DMS153 treated with DMSO at 0.1 percent for 48 hours (cell line): ENCODE measurements at regions not wholly inside any gene's neighbourhood (a gene's known extent, or its start where the extent isn't known, plus 50 kb on each side); places are given as distances from the start of the nearest gene placed in this dataset.

Experiments
- DNase-seq: peaks from one replicate; lab custom pipeline; 2025; ENCODE audit not compliant: unreplicated experiment; lab: John Stamatoyannopoulos, UW

GRCh38 chr17:79360196-79360595, 250.7 kb downstream of the RBFOX3 start:
- DNase-seq, result no peak

- DNase-seq, result no peak
Measured at GRCh38 chr17:79356839-79357447, 253.9 kb downstream of the RBFOX3 start.

DNA sequence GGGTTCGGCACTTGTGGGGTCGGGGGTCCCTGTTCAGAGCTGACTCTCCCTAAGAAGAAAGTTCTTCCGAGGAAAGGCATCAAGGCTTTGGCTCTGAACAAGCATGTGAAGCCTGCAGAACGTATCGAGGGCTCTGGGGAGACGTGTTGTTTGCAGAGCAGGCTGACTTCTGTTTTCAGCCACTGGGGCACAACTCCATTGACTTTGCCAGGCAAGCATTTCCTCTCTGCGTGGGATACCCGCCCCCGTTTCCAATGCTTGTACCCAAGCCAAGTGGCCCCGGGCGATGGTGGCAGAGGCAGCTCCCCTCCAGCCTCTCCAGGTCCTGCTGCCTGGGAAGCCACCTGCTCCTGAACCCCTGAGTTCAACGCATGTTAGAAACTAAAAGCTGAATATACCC, 255.7 kb downstream of the RBFOX3 start:
- no peak for DNase-seq

DNA sequence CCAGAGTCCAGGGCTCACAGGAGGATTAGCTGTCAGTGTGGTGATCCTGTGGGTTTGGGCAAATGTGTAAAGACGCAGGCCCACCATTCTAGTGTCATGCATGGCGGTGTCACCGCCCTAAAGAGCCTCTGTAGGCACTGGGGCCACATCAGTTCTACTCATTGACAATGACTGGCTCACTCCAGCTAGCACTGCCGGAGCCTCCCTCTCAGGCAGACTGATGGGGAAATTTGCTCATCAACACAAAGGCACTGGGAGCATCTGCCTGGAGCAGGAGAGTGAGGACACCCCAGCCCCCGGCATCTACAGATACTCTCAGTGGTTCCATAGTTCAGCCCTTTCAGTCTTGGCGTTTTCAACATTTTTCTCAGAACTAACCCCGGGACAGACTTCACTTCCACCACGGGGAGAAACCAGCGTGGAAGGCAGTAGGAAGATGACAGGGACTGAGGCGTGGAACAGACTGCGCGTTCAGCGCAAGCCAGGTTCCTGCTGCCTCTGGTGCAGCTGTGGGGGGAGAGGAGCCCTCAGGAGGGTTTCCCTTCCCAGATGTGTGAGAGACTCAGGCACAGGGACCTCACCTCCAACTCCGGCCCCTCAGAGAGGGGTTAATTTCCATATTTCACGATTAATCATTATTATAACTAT, 256.6 kb downstream of the RBFOX3 start:
- no peak for DNase-seq

DNA sequence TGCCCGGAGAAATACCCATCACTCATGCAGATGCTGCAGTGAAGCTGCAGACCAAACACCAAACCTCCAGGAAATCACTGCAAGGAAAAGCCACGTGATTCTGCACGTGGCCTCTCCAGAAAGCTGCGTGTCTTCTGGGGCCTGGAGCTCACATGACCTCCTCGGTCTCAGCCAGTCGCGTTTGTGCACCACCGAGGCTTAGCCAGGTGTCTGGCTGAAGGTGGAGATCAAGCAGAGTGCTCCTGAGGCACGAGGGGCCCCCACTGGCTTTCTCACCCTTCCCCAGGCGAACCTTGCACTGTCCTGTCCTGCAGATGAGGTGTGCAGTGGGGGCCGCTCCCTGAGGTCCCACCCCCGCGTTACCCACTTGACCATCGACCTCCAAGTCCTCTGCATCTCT, 257.3 kb downstream of the RBFOX3 start:
- DNase-seq, result no peak

- no peak for DNase-seq
Measured at GRCh38 chr17:79353016-79353415, 257.8 kb downstream of the RBFOX3 start.

DNA sequence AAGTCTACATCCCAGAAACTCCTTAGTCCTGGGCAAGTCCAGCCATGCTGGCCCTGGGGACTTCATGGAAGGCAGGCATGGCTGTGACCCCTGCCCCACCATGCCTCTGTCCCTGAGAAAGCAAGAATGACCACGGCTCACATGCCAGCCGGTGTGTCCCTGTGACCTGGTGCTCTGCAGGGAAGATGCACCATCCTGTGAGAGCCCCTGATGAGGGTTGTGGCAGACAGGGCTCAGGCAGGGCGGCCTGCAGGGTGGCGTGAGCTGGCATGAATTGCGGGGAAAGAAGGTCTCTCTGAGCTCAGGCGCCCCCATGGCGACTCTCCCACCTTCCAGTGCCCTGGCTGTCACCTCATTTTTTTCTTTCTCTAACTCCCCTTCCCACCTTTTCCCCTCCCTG, 260.3 kb downstream of the RBFOX3 start:
- DNase-seq, result no peak

DNA sequence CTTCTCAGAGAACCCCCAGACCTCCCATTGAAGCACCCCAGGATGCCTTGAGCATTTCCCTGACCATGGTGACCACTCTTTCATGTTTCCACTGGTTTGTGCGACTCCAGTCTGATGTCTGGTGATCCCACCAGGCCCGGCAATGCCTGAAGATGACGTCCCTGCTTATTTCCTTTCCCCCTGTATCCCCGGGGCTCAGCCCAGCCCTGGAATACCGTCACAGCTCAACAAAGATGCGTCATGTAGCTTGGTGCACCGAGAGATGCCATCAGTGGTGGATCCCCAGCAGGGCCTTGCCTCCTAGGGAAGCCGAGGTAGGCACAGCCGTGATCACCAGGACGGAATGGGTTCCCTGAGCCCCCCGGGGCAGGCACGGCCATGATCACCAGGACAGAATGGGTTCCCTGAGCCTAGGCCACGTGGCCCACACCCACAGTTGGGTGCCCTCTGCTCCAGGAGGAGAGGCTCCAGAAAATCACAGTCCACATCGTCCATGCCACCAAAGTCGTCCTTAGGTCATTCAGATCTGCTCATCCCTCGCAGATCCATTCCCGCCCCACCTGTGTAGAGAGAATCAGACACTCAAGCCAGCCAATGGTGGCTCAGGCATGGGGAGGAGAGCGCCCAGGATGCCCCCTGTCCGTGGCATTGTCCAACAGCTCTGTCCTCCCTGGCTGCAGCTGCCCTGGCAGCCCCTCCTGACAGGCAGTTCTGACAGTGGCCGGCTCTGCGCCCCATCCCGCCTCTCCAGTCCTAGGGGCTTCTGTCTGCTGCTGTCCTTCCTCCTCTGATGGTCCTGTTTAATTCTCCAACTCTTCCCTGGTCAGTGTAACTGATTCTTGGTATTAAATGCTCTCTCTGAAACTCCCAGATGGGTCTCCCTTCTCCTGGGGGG, 261.1 kb downstream of the RBFOX3 start:
- no peak for DNase-seq

DNA sequence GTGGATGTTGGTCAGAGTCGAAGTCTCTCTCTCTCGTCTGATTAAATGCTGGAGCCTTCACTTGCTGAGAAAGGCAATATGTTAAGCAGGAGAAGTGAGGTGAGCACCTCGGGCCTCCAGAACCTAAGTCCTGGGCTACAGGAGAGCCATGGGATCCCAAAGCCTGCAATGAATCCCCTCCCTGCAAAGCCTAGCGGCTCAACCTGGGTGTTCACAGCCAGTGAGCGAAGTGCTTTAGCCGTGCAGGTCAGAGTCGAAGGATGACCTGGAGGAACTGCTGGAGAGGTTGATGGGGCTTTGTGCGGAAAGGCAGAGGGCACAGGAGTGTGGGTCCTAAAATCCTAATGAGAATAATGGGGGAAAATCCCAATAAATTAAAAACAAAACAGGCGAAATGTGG, 267.8 kb downstream of the ENGASE start:
- no peak for DNase-seq

GRCh38 chr17:79341816-79342215, 267.2 kb downstream of the ENGASE start:
- DNase-seq, result no peak

DNA sequence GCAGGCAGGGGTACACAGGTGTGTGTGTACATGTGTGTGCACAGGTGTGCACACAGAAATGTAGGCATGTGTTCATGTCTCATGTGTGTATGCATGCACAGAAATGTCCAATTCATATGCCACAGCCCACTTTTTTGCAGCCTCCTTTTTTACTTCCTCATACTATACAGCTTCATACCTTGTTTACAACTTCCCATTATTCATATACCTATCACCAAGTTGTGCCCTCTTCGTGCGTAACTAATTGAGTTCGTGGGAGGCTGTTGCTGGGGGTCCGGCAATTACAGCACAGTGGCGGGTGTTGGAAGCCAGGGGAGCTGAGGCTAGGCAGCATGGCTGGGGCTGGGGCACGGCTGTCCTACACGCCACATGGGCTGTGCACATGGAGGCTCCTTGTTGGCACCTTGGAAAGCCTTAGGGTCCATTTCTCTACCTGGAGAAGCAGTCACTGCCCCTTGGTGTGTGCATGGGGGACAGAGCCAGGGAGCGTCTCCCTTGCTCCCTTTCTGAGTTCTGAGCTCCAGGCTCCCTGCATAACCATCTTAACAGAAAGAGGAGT, 266.7 kb downstream of the ENGASE start:
- no peak for DNase-seq

GRCh38 chr17:79340333-79341221, 266.0 kb downstream of the ENGASE start:
- DNase-seq, result no peak

DNA sequence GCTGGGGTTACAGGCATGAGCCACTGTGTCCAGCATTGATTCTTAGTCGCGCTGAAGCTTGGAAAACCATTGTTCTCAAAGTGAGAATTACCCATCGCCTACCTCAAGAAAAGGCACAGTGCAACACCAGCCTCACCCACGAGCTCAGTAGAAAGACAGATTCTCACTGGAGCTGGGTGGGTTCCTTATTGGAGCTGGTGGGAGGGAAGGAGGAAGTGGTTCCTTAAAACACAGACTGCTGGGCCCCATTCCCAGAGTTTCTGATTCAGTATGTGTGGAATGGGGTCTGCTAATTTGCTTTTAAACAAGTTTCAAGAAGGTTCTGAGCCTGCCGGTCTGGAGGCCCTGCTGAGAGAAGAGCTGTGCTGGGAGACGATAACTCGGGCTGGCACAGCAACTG, 264.7 kb downstream of the ENGASE start:
- no peak for DNase-seq

- DNase-seq, result no peak
Measured at GRCh38 chr17:79338604-79339003, 264.0 kb downstream of the ENGASE start.

DNA sequence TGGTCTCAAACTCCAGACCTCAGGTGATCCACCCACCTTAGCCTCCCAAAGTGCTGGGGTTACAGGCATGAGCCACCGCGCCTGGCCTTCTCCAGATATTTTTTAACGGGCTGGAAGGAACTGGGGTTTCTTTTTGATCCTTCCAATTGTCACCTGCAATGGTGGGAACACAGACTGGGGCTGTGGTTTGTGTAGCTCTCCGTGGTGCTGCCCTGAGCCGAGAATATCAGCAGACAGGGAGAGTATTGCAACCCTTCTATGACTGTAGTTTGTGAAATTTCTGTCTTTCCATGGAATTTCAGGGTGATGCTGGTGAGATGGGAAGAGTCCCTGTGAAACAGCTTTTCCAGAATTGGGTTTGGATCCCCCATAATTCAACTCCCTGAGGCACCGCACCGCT, 263.5 kb downstream of the ENGASE start:
- DNase-seq, result no peak

- DNase-seq, result no peak
Measured at GRCh38 chr17:79337053-79337452, 262.4 kb downstream of the ENGASE start.

DNA sequence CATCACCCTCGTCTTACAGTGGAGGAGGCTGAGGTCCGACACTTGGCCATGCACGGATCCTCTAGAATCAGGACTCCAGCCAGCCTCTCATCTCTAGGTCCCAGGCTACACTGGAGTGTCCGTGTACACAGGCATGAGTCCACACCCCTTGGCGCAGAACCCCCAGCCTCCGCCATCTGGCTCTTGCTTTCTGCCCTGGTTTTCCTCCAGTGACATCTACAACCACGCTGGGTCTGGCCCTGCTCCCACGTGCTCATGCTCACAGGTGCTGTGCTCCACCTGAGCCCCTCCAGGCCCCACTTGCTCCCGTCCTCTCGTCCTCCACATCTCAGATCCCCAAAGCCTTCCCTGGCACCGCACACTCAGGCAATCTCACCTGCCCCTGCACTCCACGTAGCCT, 260.8 kb downstream of the ENGASE start:
- DNase-seq, result no peak

DNA sequence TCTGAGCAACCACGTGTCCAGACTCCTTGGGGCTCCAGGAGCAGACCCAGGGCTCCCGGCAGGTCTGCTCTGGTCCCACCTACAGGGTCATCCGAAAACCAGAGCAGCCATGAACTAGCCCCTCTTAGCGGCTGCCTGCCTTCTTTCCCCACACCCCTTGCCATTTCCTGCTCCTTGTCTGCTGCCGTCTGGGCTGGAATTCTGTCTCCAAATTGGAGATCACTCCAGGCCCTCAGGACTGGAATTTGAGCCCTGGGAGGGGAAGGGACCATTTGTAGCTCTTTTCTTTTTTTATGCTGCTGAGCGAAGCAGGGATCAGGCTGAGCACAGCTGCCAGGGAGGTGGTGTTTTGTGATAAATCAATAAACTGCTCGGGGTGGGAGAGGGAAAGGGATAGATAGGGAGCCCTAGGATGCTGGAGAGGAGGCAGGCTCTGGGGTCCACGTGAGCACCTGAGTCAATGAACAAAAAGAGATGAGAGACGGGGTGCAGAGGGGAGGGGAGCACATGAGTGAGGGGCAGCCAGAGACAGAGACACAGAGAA, 257.5 kb downstream of the ENGASE start:
- DNase-seq, result no peak

DNA sequence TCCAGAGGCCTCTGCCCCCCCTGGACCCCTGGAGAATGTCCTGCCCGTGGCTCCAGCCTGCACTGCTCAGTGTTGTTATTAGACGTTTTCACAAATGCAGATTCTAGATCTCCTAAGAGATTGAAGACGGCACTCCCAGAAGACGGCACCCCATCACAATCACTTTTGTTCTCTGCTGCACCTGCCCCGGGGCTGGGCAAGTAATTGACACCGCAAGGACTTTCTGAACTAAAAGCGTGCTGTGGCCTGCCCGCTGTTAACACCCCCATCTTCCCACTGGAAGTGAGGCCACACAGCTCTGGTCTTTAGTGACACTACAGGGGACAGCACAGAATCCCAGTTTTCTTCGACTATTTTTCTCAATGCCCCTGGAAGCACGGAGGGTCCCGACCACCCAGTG, 256.9 kb downstream of the ENGASE start:
- DNase-seq, result no peak

DNA sequence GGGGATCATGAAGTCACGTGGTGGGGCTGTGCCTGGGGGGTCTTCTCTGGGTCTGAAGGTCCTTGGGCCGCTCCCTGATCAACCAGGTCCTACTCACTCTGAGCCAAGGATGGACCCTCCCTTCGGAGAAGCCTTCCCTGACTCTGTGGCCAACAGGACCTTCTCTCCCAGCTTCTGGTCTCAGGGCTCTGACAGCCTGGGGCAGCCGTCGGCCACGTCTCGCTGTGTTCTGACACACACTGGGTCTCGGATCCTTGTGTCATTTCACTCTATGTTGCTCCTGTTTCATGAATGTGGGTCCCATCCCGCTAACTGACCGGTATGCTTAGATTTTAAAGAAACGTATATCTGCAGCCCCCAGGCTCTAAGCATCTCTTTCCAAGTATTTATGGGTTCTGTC, 256.1 kb downstream of the ENGASE start:
- DNase-seq, result no peak

DNA sequence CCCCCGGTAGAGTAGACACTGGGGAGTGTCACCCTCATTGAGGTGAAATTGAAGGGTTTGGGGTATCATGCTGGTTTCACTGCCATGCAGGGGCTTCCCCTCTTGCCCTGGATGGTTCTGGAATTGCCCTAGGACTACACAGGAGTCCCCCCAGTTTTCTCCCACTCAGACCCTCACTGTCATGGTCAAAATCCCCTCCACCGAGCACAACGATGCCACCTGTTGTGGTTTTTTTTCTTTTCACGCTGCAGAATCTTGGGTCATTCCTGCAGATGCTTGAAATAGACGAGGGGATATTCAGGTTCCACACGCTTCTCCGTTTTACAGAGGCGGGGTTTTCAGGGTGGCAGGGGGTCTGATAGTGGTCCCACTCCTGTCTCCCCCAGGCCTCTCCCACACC, 255.6 kb downstream of the ENGASE start:
- DNase-seq, result no peak
